ENCODE measurements at regions not wholly inside any gene's neighbourhood (a gene's known extent, or its start where the extent isn't known, plus 50 kb on each side); places are given as distances from the start of the nearest gene placed in this dataset.

GRCh38 chr12:31880340-31880739 is 78.9 kb upstream of the RESF1 start (continued):
- TF ChIP-seq CHD7 (IDR thresholded peaks at IDR 0.05; ENCODE audit: insufficient replicate concordance, low read length) (no peak), BACH1 (IDR thresholded peaks at IDR 0.05; ENCODE audit: low read length) (no peak), JUN (IDR thresholded peaks at IDR 0.05; ENCODE audit: low read depth, low read length) (no peak), ASH2L (IDR thresholded peaks at IDR 0.05; ENCODE audit: low read length) (no peak), GABPA (IDR thresholded peaks at IDR 0.05; ENCODE audit: borderline replicate concordance, insufficient read depth, low read length) (no peak)

All from H1 (cell line).